Chondrocyte (in vitro differentiated cells): ENCODE measurements at regions not wholly inside any gene's neighbourhood (a gene's known extent, or its start where the extent isn't known, plus 50 kb on each side); places are given as distances from the start of the nearest gene placed in this dataset.

Experiments used
- DNase-seq: peaks from one replicate; pipeline ENCODE4 v3.0.0; 2021; ENCODE audit warnings: mixed read lengths, low spot score
- H3K27ac Mint-ChIP-seq: one replicate; pipeline ENCODE4 v1.8.0; 2021; ENCODE audit warnings: mild to moderate bottlenecking, moderate library complexity, mixed read lengths; ENCODE audit not compliant: unreplicated experiment
- H3K27me3 Mint-ChIP-seq: 2 replicates; pipeline ENCODE4 v1.8.0; 2021; ENCODE audit warnings: low read depth, mixed read lengths
- H3K36me3 Mint-ChIP-seq: 2 replicates; pipeline ENCODE4 v1.8.0; 2021; ENCODE audit warnings: low read depth, mixed read lengths
- H3K4me1 Mint-ChIP-seq: 2 replicates; pipeline ENCODE4 v1.8.0; 2021; ENCODE audit warnings: low read depth, mild to moderate bottlenecking, mixed read lengths
- H3K4me3 Mint-ChIP-seq: one replicate; pipeline ENCODE4 v1.8.0; 2021; ENCODE audit warnings: mild to moderate bottlenecking, moderate library complexity, mixed read lengths; ENCODE audit not compliant: unreplicated experiment
- H3K9me3 Mint-ChIP-seq: 2 replicates; pipeline ENCODE4 v1.8.0; 2021; ENCODE audit warnings: low read depth, mixed read lengths
- CTCF ChIP-seq: fragments of 200-600 bp; sonication (generic); IDR thresholded peaks from 2 replicates; pipeline ENCODE4 v1.5.0; 2021; ENCODE audit warnings: antibody characterized with exemption, mild to moderate bottlenecking, moderate library complexity

- TF ChIP-seq CTCF = no peak
- H3K27me3 Mint-ChIP-seq = no peaks in the 10 kb centered on the region
- no peaks in the 10 kb centered on the region for H3K36me3 Mint-ChIP-seq
- no peak overlapping the region for H3K4me3 Mint-ChIP-seq
- no peaks in the 10 kb centered on the region for H3K4me1 Mint-ChIP-seq
- H3K9me3 Mint-ChIP-seq = peaks cover 10% of the 10 kb centered on the region
- H3K27ac Mint-ChIP-seq = no peak overlapping the region
- no peak for DNase-seq
Measured at GRCh38 chr18:39241534-39241933, 1675.9 kb upstream of the CELF4 start.

DNA sequence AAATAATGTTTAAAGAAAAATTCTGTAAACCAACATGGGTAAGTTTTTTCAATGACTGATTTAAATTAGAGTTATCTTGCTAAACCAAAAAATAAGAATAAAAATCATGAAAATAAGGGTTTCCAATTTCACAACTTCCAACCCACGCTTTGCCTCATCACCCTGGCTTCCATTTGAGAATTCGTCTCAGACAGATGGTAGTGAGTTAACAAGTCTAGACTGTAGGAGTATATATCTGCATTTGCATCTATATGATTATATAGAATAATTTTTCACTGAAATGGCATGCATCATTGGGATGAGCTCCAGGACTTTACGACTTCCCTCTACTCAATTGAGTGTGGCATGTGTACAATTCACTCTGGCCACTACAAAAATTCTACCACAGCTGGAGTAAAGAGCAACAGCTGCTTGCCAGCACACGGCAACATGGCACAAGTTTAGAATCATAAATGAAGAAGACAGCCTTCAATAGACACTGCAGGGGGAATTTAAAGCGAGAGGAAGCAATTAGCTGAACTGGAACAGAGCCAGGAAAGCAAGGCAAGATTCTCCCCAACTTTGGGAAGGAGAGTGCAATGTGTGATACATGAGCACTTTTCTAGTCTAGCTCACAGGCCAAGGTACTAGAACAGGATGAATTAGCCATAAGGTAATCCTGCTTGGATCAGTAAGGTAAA lies 1673.5 kb upstream of the CELF4 start:
- TF ChIP-seq CTCF = no peak
- Mint-ChIP-seq H3K4me3 (no peak overlapping the region), H3K9me3 (peaks cover 15% of the 10 kb centered on the region), H3K27ac (no peak overlapping the region), H3K4me1 (no peaks in the 10 kb centered on the region), H3K36me3 (no peaks in the 10 kb centered on the region), H3K27me3 (no peaks in the 10 kb centered on the region)
- DNase-seq = no peak

- DNase-seq = no peak
- Mint-ChIP-seq H3K9me3 (peaks cover 15% of the 10 kb centered on the region), H3K36me3 (no peaks in the 10 kb centered on the region), H3K27ac (no peak overlapping the region), H3K27me3 (no peaks in the 10 kb centered on the region), H3K4me1 (no peaks in the 10 kb centered on the region), H3K4me3 (no peak overlapping the region)
- TF ChIP-seq CTCF = no peak
Measured at GRCh38 chr18:39235118-39235719, 1669.6 kb upstream of the CELF4 start.

DNA sequence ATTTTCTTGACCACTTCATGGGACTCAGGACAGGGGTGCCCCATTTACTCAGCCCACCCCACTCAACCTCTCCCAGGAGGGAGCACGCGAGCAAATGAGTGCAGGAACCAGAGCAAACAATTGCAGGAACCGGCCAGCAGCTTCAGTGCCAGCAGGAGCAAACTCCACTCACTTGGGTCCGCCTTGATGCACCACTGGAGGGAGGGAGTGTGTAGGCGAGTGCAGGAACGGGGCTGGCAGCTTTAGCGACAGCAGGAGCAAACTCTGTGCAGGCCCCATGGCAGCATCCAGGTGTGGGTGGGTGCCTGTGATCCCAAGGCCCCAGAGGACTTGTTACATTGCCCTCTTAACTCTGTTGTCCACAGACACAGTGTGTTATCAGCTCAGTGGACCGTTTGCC lies 1667.3 kb upstream of the CELF4 start:
- H3K36me3 Mint-ChIP-seq = no peaks in the 10 kb centered on the region
- peaks cover 8% of the 10 kb centered on the region for H3K9me3 Mint-ChIP-seq
- no peak overlapping the region for H3K27ac Mint-ChIP-seq
- H3K27me3 Mint-ChIP-seq = no peaks in the 10 kb centered on the region
- TF ChIP-seq CTCF = no peak
- no peak overlapping the region for H3K4me3 Mint-ChIP-seq
- no peak for DNase-seq
- H3K4me1 Mint-ChIP-seq = no peaks in the 10 kb centered on the region

- Mint-ChIP-seq H3K4me3 (no peak overlapping the region), H3K27me3 (no peaks in the 10 kb centered on the region), H3K36me3 (no peaks in the 10 kb centered on the region), H3K27ac (no peak overlapping the region), H3K9me3 (peaks cover 8% of the 10 kb centered on the region), H3K4me1 (no peaks in the 10 kb centered on the region)
- TF ChIP-seq CTCF = no peak
- DNase-seq = no peak
Measured at GRCh38 chr18:39232490-39232889, 1666.9 kb upstream of the CELF4 start.
